HepG2 (cell line): ENCODE measurements at regions not wholly inside any gene's neighbourhood (a gene's known extent, or its start where the extent isn't known, plus 50 kb on each side); places are given as distances from the start of the nearest gene placed in this dataset.

Experiments used
- ATAC-seq: fragments of 200-7000 bp; cut with Tn5 transposase; 3 replicates; pipeline ENCODE4 v1.9.1; 2020; ENCODE audit warnings: mild to moderate bottlenecking, moderate library complexity
- BruUV-seq: library from RNA; stranded (reverse); fragments of 400-500 nt; replicated peaks from 2 replicates; lab custom pipeline; 2021; lab: Mats Ljungman, UMichigan
- CTCF ChIA-PET: fragments of 300-600 bp; formaldehyde crosslinking; extraction: SDS; loops from one replicate; lab custom pipeline; 2021; ENCODE audit warnings: low total read pairs, inconsistent platforms, low intra/inter-chr PET ratio; lab: Yijun Ruan, JAX
- POLR2A ChIA-PET: fragments of 350-600 bp; sonication (Branson Sonifier 250); formaldehyde crosslinking; loops from one replicate; lab custom pipeline; 2020; ENCODE audit warnings: antibody characterized with exemption, inconsistent platforms; lab: Yijun Ruan, JAX
- DNase-seq: peaks from one replicate; pipeline ENCODE4 v3.0.0-alpha.2; 2015; ENCODE audit warnings: low spot score
- FAIRE-seq: peaks from 3 replicates; lab custom pipeline; 2011; peaks lifted over from hg19 to GRCh38; lab: Jason Lieb, UNC
- H2AFZ ChIP-seq: one replicate; pipeline ENCODE4 v1.6.1; 2011; ENCODE audit warnings: low read length, inconsistent platforms
- H3K27ac ChIP-seq: fragments of 300-600 bp; 3 replicates; pipeline ENCODE4 v1.8.0; 2011; ENCODE audit warnings: mixed run types, mild to moderate bottlenecking, mixed read lengths, low read length, inconsistent platforms; ENCODE audit not compliant: insufficient read depth; ENCODE audit errors: extremely low read length
- H3K27me3 ChIP-seq, 2 experiments: fragments of 200-600 bp in 1 of 2; 2 replicates in 1 of 2; 3 replicates in 1 of 2; pipeline versions ENCODE4 v1.6.0 to v1.8.0; 2011; ENCODE audit warnings: low read length in 2 of 2, mild to moderate bottlenecking in 2 of 2, moderate library complexity in 2 of 2, inconsistent platforms in 1 of 2; ENCODE audit not compliant: insufficient read depth in 2 of 2, control insufficient read depth in 1 of 2
- H3K36me3 ChIP-seq, 2 experiments: fragments of 200-600 bp in 1 of 2; replicated peaks in 1 of 2; 2 replicates in 1 of 2; 3 replicates in 1 of 2; pipeline versions ENCODE4 v1.5.1 to v1.8.0; 2011; ENCODE audit warnings: low read length in 2 of 2, inconsistent platforms in 1 of 2; ENCODE audit not compliant: insufficient read depth in 2 of 2, control insufficient read depth in 1 of 2
- H3K4me1 ChIP-seq: 2 replicates; pipeline ENCODE4 v1.5.1; 2012; ENCODE audit warnings: low read length, inconsistent platforms; ENCODE audit not compliant: insufficient read depth
- H3K4me2 ChIP-seq: 2 replicates; pipeline ENCODE4 v1.6.0; 2011; ENCODE audit warnings: low read depth, low read length, inconsistent platforms
- H3K4me3 ChIP-seq, 3 experiments: fragments of 200-600 bp in 1 of 3; sonication (generic), shearing (Covaris generic) in 1 of 3; replicated peaks in 1 of 3; 2 replicates each; pipeline ENCODE4 v1.5.1; 2011 to 2016; ENCODE audit warnings: low read length in 3 of 3, inconsistent platforms in 2 of 3, low read depth in 2 of 3, mild to moderate bottlenecking in 2 of 3, control low read depth in 1 of 3, mixed read lengths in 1 of 3; ENCODE audit not compliant: insufficient read depth in 1 of 3
- H3K79me2 ChIP-seq: one replicate; pipeline ENCODE4 v1.6.1; 2011; ENCODE audit warnings: low read length, inconsistent platforms; ENCODE audit not compliant: insufficient read depth
- H3K9ac ChIP-seq: 2 replicates; pipeline ENCODE4 v1.6.0; 2011; ENCODE audit warnings: mild to moderate bottlenecking, low read depth, low read length, inconsistent platforms; ENCODE audit not compliant: insufficient read depth
- H3K9me3 ChIP-seq: 2 replicates; pipeline ENCODE4 v1.5.1; 2012; ENCODE audit warnings: mild to moderate bottlenecking, low read length
- H4K20me1 ChIP-seq: 2 replicates; pipeline ENCODE4 v1.6.0; 2011; ENCODE audit warnings: inconsistent platforms, mild to moderate bottlenecking, low read length, moderate library complexity; ENCODE audit not compliant: insufficient read depth
- AHDC1 ChIP-seq: sonication (generic); formaldehyde crosslinking; IDR thresholded peaks from 2 replicates; pipeline ENCODE4 v1.5.1; 2020; ENCODE audit warnings: mild to moderate bottlenecking, missing genetic modification reagents, borderline replicate concordance
- FOSL1 ChIP-seq: sonication (generic); formaldehyde crosslinking; IDR thresholded peaks from 2 replicates; pipeline ENCODE4 v1.9.0; 2021; ENCODE audit warnings: missing genetic modification reagents, borderline replicate concordance
- KLF13 ChIP-seq: sonication (generic); formaldehyde crosslinking; IDR thresholded peaks from 2 replicates; pipeline ENCODE4 v1.4.0; 2020; ENCODE audit warnings: mild to moderate bottlenecking, missing genetic modification reagents
- PAX8 ChIP-seq: sonication (generic); formaldehyde crosslinking; IDR thresholded peaks from 2 replicates; pipeline ENCODE4 v1.8.0; 2022; ENCODE audit warnings: mild to moderate bottlenecking, missing genetic modification reagents, borderline replicate concordance
- RARG ChIP-seq: sonication (generic); formaldehyde crosslinking; IDR thresholded peaks from 2 replicates; pipeline ENCODE4 v1.4.0; 2020; ENCODE audit warnings: low read depth, mild to moderate bottlenecking, missing genetic modification reagents
- RXRA ChIP-seq: sonication (generic); formaldehyde crosslinking; IDR thresholded peaks from 2 replicates; pipeline ENCODE4 v1.5.1; 2020; ENCODE audit warnings: missing genetic modification reagents
- ZNF225 ChIP-seq: sonication (generic); formaldehyde crosslinking; IDR thresholded peaks from 2 replicates; pipeline ENCODE4 v1.4.0; 2020; ENCODE audit warnings: mild to moderate bottlenecking, missing genetic modification reagents
- ZNF562 ChIP-seq: sonication (generic); formaldehyde crosslinking; IDR thresholded peaks from 2 replicates; pipeline ENCODE4 v1.8.0; 2022; ENCODE audit warnings: missing genetic modification reagents, borderline replicate concordance
- ZNF674 ChIP-seq: sonication (generic); formaldehyde crosslinking; IDR thresholded peaks from 2 replicates; pipeline ENCODE4 v1.5.0; 2020; ENCODE audit warnings: low read depth, mild to moderate bottlenecking, missing genetic modification reagents
- ZNF749 ChIP-seq: sonication (generic); formaldehyde crosslinking; IDR thresholded peaks from 2 replicates; pipeline ENCODE4 v1.8.0; 2022; ENCODE audit warnings: mild to moderate bottlenecking, missing genetic modification reagents, moderate library complexity, borderline replicate concordance
- WGBS: methylation state at CpG from one replicate; pipeline ENCODE4 v1.1.6; 2017; ENCODE audit warnings: low lambda C conversion rate; 5-methylcytosine and 5-hydroxymethylcytosine counted together
- in situ Hi-C: cut with HindIII; loops from 2 replicates; pipeline ENCODE4 v1.10.0; 2017; ENCODE audit warnings: low pct_unique_long_range_greater_than_20kb; ENCODE audit not compliant: extremely low pct_ligation_motif_present
- intact Hi-C: fragments of 100-400 bp; cut with micrococcal nuclease; formaldehyde crosslinking; loops from one replicate; pipeline ENCODE4 v1.10.0; 2022; ENCODE audit not compliant: unreplicated experiment
- TF ChIP-seq, protein P1 (sequence below): sonication (generic); formaldehyde crosslinking; IDR thresholded peaks from 2 replicates; pipeline ENCODE4 v1.5.0; 2020; ENCODE audit warnings: missing genetic modification reagents, mild to moderate bottlenecking, borderline replicate concordance
- TF ChIP-seq, protein P2 (sequence below): sonication (generic); formaldehyde crosslinking; IDR thresholded peaks from 2 replicates; pipeline ENCODE4 v1.4.0; 2020; ENCODE audit warnings: mild to moderate bottlenecking, missing genetic modification reagents
- TF ChIP-seq, protein P3 (sequence below): sonication (generic); formaldehyde crosslinking; IDR thresholded peaks from 2 replicates; pipeline ENCODE4 v1.8.0; 2022; ENCODE audit warnings: missing genetic modification reagents, mild to moderate bottlenecking, borderline replicate concordance

DNA sequence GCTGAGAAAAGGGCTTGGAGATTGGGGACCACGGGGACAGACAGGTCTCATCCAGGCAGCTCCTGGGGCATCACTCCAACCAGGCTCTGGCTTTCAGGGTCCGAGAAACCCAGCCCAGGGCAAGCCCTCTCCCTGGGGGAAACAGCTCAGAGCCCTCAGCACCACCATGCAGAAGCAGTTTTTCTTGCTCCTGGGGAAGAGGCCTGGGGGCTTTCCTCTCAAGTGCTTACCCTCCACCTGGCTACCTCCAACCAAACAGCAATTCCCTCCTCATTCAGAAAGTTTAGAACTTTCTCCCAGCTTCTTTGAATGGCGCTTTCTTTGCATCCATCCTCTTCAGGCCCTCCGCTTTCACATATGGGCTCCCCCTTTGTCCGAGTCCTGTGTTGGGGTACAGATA lies 110.4 kb upstream of the PHACTR3 start:
- ATAC-seq (no peak), DNase-seq (no peak), FAIRE-seq (no peak)
- Histone ChIP-seq H3K79me2 (no peaks in the 10 kb centered on the region), H3K9ac (no peak overlapping the region), H3K4me2 (no peak overlapping the region), H3K9me3 (no peaks in the 10 kb centered on the region), H3K27me3 (peaks cover 5 to 45% of the 10 kb centered on the region in 2 experiments), H4K20me1 (no peaks in the 10 kb centered on the region; the same call in 1 of the 2 replicates), H3K27ac (no peak overlapping the region), H3K4me3 (no peak overlapping the region), H2AFZ (no peak overlapping the region), H3K36me3 (no peaks in the 10 kb centered on the region), H3K4me1 (no peaks in the 10 kb centered on the region)
- no TSS peak for BruUV-seq
- in situ Hi-C loops: no loop called here
- WGBS: 23% methylated on average over 5 of the region's 5 CpGs
- CTCF ChIA-PET: no interaction called here
- POLR2A ChIA-PET: no interaction called here
- intact Hi-C loops: no loop called here
- no peak for TF ChIP-seq PAX8 (CRISPR knock-in tag)
- TF ChIP-seq, protein P1, sequence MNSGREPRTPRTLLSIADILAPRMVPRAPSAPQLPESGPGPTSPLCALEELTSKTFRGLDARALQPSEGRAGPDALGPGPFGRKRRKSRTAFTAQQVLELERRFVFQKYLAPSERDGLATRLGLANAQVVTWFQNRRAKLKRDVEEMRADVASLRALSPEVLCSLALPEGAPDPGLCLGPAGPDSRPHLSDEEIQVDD (CRISPR knock-in tag): no peak
- no peak for TF ChIP-seq ZNF562 (CRISPR knock-in tag)
- no peak for TF ChIP-seq KLF13 (CRISPR knock-in tag)
- no peak for TF ChIP-seq RARG
- TF ChIP-seq AHDC1 (CRISPR knock-in tag): no peak
- TF ChIP-seq, protein P2, sequence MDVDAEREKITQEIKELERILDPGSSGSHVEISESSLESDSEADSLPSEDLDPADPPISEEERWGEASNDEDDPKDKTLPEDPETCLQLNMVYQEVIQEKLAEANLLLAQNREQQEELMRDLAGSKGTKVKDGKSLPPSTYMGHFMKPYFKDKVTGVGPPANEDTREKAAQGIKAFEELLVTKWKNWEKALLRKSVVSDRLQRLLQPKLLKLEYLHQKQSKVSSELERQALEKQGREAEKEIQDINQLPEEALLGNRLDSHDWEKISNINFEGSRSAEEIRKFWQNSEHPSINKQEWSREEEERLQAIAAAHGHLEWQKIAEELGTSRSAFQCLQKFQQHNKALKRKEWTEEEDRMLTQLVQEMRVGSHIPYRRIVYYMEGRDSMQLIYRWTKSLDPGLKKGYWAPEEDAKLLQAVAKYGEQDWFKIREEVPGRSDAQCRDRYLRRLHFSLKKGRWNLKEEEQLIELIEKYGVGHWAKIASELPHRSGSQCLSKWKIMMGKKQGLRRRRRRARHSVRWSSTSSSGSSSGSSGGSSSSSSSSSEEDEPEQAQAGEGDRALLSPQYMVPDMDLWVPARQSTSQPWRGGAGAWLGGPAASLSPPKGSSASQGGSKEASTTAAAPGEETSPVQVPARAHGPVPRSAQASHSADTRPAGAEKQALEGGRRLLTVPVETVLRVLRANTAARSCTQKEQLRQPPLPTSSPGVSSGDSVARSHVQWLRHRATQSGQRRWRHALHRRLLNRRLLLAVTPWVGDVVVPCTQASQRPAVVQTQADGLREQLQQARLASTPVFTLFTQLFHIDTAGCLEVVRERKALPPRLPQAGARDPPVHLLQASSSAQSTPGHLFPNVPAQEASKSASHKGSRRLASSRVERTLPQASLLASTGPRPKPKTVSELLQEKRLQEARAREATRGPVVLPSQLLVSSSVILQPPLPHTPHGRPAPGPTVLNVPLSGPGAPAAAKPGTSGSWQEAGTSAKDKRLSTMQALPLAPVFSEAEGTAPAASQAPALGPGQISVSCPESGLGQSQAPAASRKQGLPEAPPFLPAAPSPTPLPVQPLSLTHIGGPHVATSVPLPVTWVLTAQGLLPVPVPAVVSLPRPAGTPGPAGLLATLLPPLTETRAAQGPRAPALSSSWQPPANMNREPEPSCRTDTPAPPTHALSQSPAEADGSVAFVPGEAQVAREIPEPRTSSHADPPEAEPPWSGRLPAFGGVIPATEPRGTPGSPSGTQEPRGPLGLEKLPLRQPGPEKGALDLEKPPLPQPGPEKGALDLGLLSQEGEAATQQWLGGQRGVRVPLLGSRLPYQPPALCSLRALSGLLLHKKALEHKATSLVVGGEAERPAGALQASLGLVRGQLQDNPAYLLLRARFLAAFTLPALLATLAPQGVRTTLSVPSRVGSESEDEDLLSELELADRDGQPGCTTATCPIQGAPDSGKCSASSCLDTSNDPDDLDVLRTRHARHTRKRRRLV: no peak
- no peak for TF ChIP-seq FOSL1
- TF ChIP-seq, protein P3, sequence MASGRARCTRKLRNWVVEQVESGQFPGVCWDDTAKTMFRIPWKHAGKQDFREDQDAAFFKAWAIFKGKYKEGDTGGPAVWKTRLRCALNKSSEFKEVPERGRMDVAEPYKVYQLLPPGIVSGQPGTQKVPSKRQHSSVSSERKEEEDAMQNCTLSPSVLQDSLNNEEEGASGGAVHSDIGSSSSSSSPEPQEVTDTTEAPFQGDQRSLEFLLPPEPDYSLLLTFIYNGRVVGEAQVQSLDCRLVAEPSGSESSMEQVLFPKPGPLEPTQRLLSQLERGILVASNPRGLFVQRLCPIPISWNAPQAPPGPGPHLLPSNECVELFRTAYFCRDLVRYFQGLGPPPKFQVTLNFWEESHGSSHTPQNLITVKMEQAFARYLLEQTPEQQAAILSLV (CRISPR knock-in tag): no peak
- TF ChIP-seq ZNF674: no peak
- no peak for TF ChIP-seq RXRA (CRISPR knock-in tag)
- no peak for TF ChIP-seq ZNF225 (CRISPR knock-in tag)
- TF ChIP-seq ZNF749 (CRISPR knock-in tag): no peak
